Panc1 (cell line): ENCODE measurements at regions not wholly inside any gene's neighbourhood (a gene's known extent, or its start where the extent isn't known, plus 50 kb on each side); places are given as distances from the start of the nearest gene placed in this dataset.

Source experiments
- ATAC-seq: fragments of 200-7000 bp; cut with Tn5 transposase; 2 replicates; pipeline ENCODE4 v1.9.1; 2020; ENCODE audit warnings: mild to moderate bottlenecking, moderate library complexity
- BruUV-seq: library from RNA; stranded (reverse); fragments of 400-500 nt; replicated peaks from 2 replicates; lab custom pipeline; 2021; lab: Mats Ljungman, UMichigan
- CTCF ChIA-PET: fragments of 300-600 bp; sonication (Branson Sonifier 250); formaldehyde crosslinking; loops from one replicate; lab custom pipeline; 2022; ENCODE audit warnings: antibody characterized with exemption; lab: Charles Lee
- POLR2A ChIA-PET: fragments of 300-600 bp; sonication (Branson Sonifier 250); formaldehyde crosslinking; loops from one replicate; lab custom pipeline; 2022; ENCODE audit warnings: antibody characterized with exemption; lab: Charles Lee
- DNase-seq: peaks from one replicate; pipeline ENCODE4 v3.0.0-alpha.2; 2010; ENCODE audit warnings: low read depth, low spot score
- H3K27ac ChIP-seq: 2 replicates; pipeline ENCODE4 v1.5.1; 2011; ENCODE audit warnings: mild to moderate bottlenecking, low read length, inconsistent platforms
- H3K27me3 ChIP-seq: fragments of 200-500 bp; sonication (Bioruptor generic); 2 replicates; pipeline ENCODE4 v1.6.0; 2014; ENCODE audit warnings: low read length, inconsistent platforms; ENCODE audit not compliant: control insufficient read depth, insufficient read depth
- H3K36me3 ChIP-seq: fragments of 200-500 bp; sonication (Bioruptor generic); 2 replicates; pipeline ENCODE4 v1.5.1; 2014; ENCODE audit warnings: inconsistent platforms, mild to moderate bottlenecking, low read length, moderate library complexity; ENCODE audit not compliant: control insufficient read depth, insufficient read depth
- H3K4me1 ChIP-seq: 2 replicates; pipeline ENCODE4 v1.5.1; 2011; ENCODE audit warnings: inconsistent platforms, mild to moderate bottlenecking, low read length, moderate library complexity; ENCODE audit not compliant: control insufficient read depth, insufficient read depth
- H3K4me3 ChIP-seq, 2 experiments: 2 replicates each; pipeline ENCODE4 v1.5.1; 2011 to 2012; ENCODE audit warnings: low read depth in 2 of 2, low read length in 2 of 2, mild to moderate bottlenecking in 2 of 2, inconsistent platforms in 1 of 2, moderate library complexity in 1 of 2
- H3K9me3 ChIP-seq: fragments of 200-500 bp; sonication (Bioruptor generic); 2 replicates; pipeline ENCODE4 v1.5.1; 2014; ENCODE audit warnings: low read depth, mild to moderate bottlenecking, inconsistent platforms, low read length, moderate library complexity; ENCODE audit not compliant: control insufficient read depth, insufficient read depth
- POLR2AphosphoS5 ChIP-seq: IDR thresholded peaks from 2 replicates; pipeline ENCODE4 v1.6.1; 2012; ENCODE audit warnings: mild to moderate bottlenecking, low read depth, low read length, moderate library complexity
- SIN3A ChIP-seq: IDR thresholded peaks from 2 replicates; pipeline ENCODE4 v1.6.1; 2012; ENCODE audit warnings: low read depth, mild to moderate bottlenecking, low read length, moderate library complexity, borderline replicate concordance; ENCODE audit not compliant: insufficient read depth
- TCF7L2 ChIP-seq: IDR thresholded peaks from 2 replicates; pipeline ENCODE4 v1.6.1; 2011; ENCODE audit warnings: mild to moderate bottlenecking, low read depth, low read length, inconsistent platforms
- in situ Hi-C: cut with HindIII; loops from 2 replicates; pipeline ENCODE4 v1.10.0; 2016; ENCODE audit warnings: low sequenced_read_pairs, low pct_unique_long_range_greater_than_20kb
- intact Hi-C: fragments of 100-400 bp; cut with micrococcal nuclease; formaldehyde crosslinking; loops from one replicate; pipeline ENCODE4 v1.10.0; 2022; ENCODE audit not compliant: unreplicated experiment
- TF ChIP-seq, protein P1 (sequence below): fragments of 450-650 bp; IDR thresholded peaks from 2 replicates; pipeline ENCODE4 v1.5.1; 2017; ENCODE audit warnings: mild to moderate bottlenecking
- TF ChIP-seq, protein P2 (sequence below), 2 experiments: IDR thresholded peaks; 2 replicates each; pipeline ENCODE4 v1.6.1; 2011 to 2012; ENCODE audit warnings: low read depth in 2 of 2, control low read depth in 1 of 2, low read length in 1 of 2, mild to moderate bottlenecking in 1 of 2, moderate library complexity in 1 of 2; ENCODE audit not compliant: insufficient read depth in 1 of 2

DNA sequence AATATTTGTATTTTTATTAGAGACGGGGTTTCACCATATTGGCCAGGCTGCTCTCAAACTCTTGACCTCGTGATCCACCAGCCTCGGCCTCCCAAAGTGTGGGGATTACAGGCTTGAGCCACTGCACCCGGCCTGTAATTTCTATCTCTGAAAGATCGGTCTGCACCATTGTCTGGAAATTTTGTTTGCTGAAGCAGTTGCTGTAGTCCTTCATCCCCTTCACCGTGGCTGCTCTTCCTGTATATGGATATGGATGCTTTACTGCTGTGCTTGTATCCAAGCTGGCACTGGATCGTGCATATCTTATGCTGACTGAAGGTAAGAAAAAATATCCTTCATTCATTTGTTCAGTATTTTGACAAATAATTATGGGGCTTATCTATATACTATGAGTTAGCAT is 338.4 kb upstream of the GNPDA2 start:
- TF ChIP-seq, protein P1, sequence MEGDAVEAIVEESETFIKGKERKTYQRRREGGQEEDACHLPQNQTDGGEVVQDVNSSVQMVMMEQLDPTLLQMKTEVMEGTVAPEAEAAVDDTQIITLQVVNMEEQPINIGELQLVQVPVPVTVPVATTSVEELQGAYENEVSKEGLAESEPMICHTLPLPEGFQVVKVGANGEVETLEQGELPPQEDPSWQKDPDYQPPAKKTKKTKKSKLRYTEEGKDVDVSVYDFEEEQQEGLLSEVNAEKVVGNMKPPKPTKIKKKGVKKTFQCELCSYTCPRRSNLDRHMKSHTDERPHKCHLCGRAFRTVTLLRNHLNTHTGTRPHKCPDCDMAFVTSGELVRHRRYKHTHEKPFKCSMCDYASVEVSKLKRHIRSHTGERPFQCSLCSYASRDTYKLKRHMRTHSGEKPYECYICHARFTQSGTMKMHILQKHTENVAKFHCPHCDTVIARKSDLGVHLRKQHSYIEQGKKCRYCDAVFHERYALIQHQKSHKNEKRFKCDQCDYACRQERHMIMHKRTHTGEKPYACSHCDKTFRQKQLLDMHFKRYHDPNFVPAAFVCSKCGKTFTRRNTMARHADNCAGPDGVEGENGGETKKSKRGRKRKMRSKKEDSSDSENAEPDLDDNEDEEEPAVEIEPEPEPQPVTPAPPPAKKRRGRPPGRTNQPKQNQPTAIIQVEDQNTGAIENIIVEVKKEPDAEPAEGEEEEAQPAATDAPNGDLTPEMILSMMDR = no peak
- TF ChIP-seq POLR2AphosphoS5 (no peak), TCF7L2 (no peak), SIN3A (no peak)
- TF ChIP-seq, protein P2, sequence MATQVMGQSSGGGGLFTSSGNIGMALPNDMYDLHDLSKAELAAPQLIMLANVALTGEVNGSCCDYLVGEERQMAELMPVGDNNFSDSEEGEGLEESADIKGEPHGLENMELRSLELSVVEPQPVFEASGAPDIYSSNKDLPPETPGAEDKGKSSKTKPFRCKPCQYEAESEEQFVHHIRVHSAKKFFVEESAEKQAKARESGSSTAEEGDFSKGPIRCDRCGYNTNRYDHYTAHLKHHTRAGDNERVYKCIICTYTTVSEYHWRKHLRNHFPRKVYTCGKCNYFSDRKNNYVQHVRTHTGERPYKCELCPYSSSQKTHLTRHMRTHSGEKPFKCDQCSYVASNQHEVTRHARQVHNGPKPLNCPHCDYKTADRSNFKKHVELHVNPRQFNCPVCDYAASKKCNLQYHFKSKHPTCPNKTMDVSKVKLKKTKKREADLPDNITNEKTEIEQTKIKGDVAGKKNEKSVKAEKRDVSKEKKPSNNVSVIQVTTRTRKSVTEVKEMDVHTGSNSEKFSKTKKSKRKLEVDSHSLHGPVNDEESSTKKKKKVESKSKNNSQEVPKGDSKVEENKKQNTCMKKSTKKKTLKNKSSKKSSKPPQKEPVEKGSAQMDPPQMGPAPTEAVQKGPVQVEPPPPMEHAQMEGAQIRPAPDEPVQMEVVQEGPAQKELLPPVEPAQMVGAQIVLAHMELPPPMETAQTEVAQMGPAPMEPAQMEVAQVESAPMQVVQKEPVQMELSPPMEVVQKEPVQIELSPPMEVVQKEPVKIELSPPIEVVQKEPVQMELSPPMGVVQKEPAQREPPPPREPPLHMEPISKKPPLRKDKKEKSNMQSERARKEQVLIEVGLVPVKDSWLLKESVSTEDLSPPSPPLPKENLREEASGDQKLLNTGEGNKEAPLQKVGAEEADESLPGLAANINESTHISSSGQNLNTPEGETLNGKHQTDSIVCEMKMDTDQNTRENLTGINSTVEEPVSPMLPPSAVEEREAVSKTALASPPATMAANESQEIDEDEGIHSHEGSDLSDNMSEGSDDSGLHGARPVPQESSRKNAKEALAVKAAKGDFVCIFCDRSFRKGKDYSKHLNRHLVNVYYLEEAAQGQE (IDR thresholded peaks at IDR 0.05; ENCODE audit: insufficient read depth in 1 of 2, low read depth in 2 of 2, low read length in 1 of 2) = no peak
- Histone ChIP-seq H3K9me3 (no peaks in the 10 kb centered on the region), H3K27ac (no peak overlapping the region), H3K4me3 (no peak overlapping the region), H3K27me3 (no peaks in the 10 kb centered on the region), H3K4me1 (no peaks in the 10 kb centered on the region), H3K36me3 (no peaks in the 10 kb centered on the region)
- intact Hi-C loops = no loop called here
- ATAC-seq (no peak), DNase-seq (no peak)
- in situ Hi-C loops = no loop called here
- POLR2A ChIA-PET = no interaction called here
- CTCF ChIA-PET = no interaction called here
- no TSS peak for BruUV-seq

DNA sequence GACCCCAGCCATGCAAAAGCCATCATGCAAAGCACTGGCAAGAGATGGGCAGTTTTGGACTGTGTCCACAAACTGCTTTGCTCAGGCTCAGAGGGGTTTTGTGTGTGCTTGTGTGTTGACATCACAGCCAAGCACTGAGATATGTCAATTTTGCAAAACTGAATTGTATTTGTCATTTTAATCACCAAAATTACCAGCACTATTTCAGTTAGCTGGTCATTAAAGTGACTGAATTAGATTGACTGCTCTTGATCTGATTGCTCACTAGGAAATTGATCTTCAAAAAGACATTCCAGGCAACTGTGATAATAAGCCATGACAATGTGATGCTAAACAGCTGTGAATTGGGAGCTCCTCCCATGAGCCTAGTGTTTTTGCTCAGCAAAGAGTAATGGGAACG is 337.3 kb upstream of the GNPDA2 start:
- intact Hi-C loops (no loop called here), in situ Hi-C loops (no loop called here)
- Histone ChIP-seq H3K4me3 (no peak overlapping the region), H3K27me3 (no peaks in the 10 kb centered on the region), H3K4me1 (no peaks in the 10 kb centered on the region), H3K27ac (no peak overlapping the region), H3K9me3 (no peaks in the 10 kb centered on the region), H3K36me3 (no peaks in the 10 kb centered on the region)
- POLR2A ChIA-PET = no interaction called here
- DNase-seq (no peak), ATAC-seq (no peak)
- TF ChIP-seq POLR2AphosphoS5 (no peak), TCF7L2 (no peak)
- CTCF ChIA-PET = no interaction called here
- BruUV-seq = no TSS peak

DNA sequence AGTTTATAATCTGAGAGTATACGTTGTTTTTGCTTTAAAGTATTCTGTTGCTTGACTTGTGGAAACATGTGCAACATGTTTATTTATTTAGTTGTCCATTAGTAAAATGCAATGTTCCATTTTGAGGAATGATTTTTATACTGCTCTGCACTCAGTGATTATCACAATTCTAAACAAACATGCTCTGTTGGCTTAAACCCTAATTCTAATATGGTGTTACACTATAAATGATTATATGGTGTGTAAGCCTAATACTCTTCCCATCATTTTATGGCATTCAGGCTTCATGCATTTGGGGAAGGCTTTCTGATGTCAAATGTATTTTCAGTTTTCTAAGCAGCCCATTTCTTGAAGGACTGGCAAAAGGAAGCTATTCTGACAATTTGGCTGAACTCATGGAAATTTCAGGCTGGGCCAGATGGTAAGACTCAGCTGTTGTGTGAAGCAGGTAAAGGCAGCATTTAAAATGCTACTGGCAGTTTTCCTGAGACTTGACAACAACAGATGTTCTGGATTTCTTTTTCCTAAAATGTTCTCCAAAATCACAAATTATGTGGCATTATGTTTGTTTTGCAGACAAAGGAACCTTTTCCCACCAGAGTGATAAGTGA is 336.7 kb upstream of the GNPDA2 start:
- no peak for DNase-seq
- in situ Hi-C loops (no loop called here), intact Hi-C loops (no loop called here)
- H3K27ac ChIP-seq = no peak overlapping the region
- BruUV-seq = no TSS peak
- ChIA-PET POLR2A (no interaction called here), CTCF (no interaction called here)
- H3K4me3 ChIP-seq = no peak overlapping the region
- no peaks in the 10 kb centered on the region for H3K36me3 ChIP-seq
- TF ChIP-seq TCF7L2 (no peak), POLR2AphosphoS5 (no peak)
- no peak for ATAC-seq
- no peaks in the 10 kb centered on the region for H3K9me3 ChIP-seq
- no peaks in the 10 kb centered on the region for H3K27me3 ChIP-seq
- no peaks in the 10 kb centered on the region for H3K4me1 ChIP-seq
